ENCODE measurements at regions not wholly inside any gene's neighbourhood (a gene's known extent, or its start where the extent isn't known, plus 50 kb on each side); places are given as distances from the start of the nearest gene placed in this dataset.

DNA sequence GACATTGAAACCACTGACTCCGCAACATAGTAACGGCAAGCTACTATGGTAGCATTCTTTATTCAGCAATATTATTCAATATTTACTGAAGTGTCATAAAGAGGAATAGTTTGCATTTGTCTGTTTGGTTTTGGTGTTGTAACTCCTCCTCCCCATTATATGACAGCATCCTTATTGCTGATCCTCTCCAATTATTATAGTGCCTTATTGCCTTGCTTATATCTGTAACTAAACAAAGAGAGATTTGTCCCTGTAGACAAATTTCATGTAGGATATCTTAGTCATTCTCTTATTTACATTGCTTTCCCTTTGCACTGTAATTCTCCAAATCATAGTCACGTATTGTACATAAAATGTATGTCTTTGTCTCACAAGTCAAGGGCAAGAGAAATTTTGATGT lies 1041.2 kb upstream of the ZEB2 start:
- ChIA-PET CTCF (no interaction called here), POLR2A (no interaction called here)
- Histone ChIP-seq H3K27ac (ENCODE audit: extremely low read depth, low read depth, low read length) (no peak overlapping the region), H3K4me3 (ENCODE audit: low read depth, low read length) (no peak overlapping the region), H3K4me1 (ENCODE audit: control insufficient read depth, insufficient read depth, low read length) (no peaks in the 10 kb centered on the region), H3K36me3 (ENCODE audit: control insufficient read depth in 2 of 2, insufficient read depth in 1 of 2, low read length in 2 of 2) (no peaks in the 10 kb centered on the region), H3K9me3 (ENCODE audit: control insufficient read depth, insufficient read depth, low read depth, low read length) (no peaks in the 10 kb centered on the region)
- TF ChIP-seq TCF7L2 (IDR thresholded peaks at IDR 0.05; ENCODE audit: borderline replicate concordance, low read depth, low read length) (no peak), ZNF707 (tag by site-specific recombination; IDR thresholded peaks at IDR 0.05) (no peak), HOXD13 (CRISPR knock-in tag; IDR thresholded peaks at IDR 0.05; ENCODE audit: borderline replicate concordance) (no peak)
- TF ChIP-seq, protein P1, sequence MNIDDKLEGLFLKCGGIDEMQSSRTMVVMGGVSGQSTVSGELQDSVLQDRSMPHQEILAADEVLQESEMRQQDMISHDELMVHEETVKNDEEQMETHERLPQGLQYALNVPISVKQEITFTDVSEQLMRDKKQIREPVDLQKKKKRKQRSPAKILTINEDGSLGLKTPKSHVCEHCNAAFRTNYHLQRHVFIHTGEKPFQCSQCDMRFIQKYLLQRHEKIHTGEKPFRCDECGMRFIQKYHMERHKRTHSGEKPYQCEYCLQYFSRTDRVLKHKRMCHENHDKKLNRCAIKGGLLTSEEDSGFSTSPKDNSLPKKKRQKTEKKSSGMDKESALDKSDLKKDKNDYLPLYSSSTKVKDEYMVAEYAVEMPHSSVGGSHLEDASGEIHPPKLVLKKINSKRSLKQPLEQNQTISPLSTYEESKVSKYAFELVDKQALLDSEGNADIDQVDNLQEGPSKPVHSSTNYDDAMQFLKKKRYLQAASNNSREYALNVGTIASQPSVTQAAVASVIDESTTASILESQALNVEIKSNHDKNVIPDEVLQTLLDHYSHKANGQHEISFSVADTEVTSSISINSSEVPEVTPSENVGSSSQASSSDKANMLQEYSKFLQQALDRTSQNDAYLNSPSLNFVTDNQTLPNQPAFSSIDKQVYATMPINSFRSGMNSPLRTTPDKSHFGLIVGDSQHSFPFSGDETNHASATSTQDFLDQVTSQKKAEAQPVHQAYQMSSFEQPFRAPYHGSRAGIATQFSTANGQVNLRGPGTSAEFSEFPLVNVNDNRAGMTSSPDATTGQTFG (tag by site-specific recombination; IDR thresholded peaks at IDR 0.05; ENCODE audit: borderline replicate concordance), result no peak

DNA sequence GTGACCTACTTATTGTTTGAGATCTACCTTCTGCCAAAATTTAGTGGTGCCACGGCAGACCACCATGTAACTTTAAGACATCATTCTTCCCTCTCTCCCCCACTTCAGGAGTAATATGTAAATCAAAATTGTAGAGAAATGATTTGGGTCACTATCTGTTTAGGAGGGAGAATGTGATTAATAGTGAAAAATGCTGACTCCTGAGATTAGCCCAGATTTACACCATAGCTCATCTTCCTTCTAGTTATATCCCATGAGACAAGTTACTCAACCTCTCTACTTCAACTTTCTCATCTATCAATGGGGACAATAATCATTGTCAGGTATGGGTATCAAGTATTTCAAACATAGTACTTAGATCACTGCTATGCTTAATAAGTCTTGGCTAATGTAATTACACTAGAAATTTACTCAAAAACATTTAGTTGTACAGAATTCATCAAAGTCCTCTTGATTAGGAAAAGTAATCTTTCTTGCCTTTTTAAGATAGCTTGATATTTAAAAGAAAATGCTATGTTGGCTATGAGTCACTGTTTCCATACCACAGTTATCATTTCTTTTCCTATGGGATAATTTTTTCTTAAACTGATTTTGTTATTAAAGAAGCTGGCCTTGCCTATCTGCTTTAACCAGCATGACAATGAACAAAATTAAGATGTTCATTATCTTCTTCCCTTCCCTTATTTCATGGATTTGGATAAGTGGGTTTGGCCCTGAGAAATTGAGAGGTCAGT lies 1038.9 kb upstream of the ZEB2 start:
- Histone ChIP-seq H3K27ac (ENCODE audit: extremely low read depth, low read depth, low read length) (no peak overlapping the region), H3K9me3 (ENCODE audit: control insufficient read depth, insufficient read depth, low read depth, low read length) (no peaks in the 10 kb centered on the region), H3K36me3 (ENCODE audit: control insufficient read depth in 2 of 2, insufficient read depth in 1 of 2, low read length in 2 of 2) (no peaks in the 10 kb centered on the region), H3K4me3 (ENCODE audit: low read depth, low read length) (no peak overlapping the region), H3K4me1 (ENCODE audit: control insufficient read depth, insufficient read depth, low read length) (no peaks in the 10 kb centered on the region)
- ChIA-PET POLR2A (no interaction called here), CTCF (no interaction called here)
- TF ChIP-seq ZNF768 (tag by site-specific recombination; IDR thresholded peaks at IDR 0.05) (no peak), ZNF274 (IDR thresholded peaks at IDR 0.05; ENCODE audit: low read length) (no peak), ZNF274 (tag by site-specific recombination; IDR thresholded peaks at IDR 0.05; ENCODE audit: borderline replicate concordance) (no peak), ZNF394 (tag by site-specific recombination; IDR thresholded peaks at IDR 0.05; ENCODE audit: borderline replicate concordance) (no peak), ZNF555 (tag by site-specific recombination; conservative IDR thresholded peaks at IDR 0.05) (no peak), ZNF366 (tag by site-specific recombination; conservative IDR thresholded peaks at IDR 0.05) (no peak), SP7 (tag by site-specific recombination; IDR thresholded peaks at IDR 0.05) (no peak), ZNF660 (tag by site-specific recombination; IDR thresholded peaks at IDR 0.05) (no peak)
- TF ChIP-seq, protein P2, sequence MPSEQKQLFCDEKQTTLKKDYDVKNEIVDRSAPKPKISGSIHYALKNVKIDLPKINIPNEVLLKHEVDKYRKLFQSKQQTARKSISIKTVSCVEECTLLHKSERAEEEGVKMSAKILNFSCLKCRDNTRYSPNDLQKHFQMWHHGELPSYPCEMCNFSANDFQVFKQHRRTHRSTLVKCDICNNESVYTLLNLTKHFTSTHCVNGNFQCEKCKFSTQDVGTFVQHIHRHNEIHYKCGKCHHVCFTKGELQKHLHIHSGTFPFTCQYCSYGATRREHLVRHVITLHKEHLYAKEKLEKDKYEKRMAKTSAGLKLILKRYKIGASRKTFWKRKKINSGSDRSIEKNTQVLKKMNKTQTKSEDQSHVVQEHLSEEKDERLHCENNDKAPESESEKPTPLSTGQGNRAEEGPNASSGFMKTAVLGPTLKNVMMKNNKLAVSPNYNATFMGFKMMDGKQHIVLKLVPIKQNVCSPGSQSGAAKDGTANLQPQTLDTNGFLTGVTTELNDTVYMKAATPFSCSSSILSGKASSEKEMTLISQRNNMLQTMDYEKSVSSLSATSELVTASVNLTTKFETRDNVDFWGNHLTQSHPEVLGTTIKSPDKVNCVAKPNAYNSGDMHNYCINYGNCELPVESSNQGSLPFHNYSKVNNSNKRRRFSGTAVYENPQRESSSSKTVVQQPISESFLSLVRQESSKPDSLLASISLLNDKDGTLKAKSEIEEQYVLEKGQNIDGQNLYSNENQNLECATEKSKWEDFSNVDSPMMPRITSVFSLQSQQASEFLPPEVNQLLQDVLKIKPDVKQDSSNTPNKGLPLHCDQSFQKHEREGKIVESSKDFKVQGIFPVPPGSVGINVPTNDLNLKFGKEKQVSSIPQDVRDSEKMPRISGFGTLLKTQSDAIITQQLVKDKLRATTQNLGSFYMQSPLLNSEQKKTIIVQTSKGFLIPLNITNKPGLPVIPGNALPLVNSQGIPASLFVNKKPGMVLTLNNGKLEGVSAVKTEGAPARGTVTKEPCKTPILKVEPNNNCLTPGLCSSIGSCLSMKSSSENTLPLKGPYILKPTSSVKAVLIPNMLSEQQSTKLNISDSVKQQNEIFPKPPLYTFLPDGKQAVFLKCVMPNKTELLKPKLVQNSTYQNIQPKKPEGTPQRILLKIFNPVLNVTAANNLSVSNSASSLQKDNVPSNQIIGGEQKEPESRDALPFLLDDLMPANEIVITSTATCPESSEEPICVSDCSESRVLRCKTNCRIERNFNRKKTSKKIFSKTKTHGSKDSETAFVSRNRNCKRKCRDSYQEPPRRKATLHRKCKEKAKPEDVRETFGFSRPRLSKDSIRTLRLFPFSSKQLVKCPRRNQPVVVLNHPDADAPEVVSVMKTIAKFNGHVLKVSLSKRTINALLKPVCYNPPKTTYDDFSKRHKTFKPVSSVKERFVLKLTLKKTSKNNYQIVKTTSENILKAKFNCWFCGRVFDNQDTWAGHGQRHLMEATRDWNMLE (tag by site-specific recombination; conservative IDR thresholded peaks at IDR 0.05; ENCODE audit: low read depth), result no peak
- TF ChIP-seq, protein P3, sequence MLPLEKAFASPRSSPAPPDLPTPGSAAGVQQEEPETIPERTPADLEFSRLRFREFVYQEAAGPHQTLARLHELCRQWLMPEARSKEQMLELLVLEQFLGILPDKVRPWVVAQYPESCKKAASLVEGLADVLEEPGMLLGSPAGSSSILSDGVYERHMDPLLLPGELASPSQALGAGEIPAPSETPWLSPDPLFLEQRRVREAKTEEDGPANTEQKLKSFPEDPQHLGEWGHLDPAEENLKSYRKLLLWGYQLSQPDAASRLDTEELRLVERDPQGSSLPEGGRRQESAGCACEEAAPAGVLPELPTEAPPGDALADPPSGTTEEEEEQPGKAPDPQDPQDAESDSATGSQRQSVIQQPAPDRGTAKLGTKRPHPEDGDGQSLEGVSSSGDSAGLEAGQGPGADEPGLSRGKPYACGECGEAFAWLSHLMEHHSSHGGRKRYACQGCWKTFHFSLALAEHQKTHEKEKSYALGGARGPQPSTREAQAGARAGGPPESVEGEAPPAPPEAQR (tag by site-specific recombination; IDR thresholded peaks at IDR 0.05), result no peak
- TF ChIP-seq, protein P4, sequence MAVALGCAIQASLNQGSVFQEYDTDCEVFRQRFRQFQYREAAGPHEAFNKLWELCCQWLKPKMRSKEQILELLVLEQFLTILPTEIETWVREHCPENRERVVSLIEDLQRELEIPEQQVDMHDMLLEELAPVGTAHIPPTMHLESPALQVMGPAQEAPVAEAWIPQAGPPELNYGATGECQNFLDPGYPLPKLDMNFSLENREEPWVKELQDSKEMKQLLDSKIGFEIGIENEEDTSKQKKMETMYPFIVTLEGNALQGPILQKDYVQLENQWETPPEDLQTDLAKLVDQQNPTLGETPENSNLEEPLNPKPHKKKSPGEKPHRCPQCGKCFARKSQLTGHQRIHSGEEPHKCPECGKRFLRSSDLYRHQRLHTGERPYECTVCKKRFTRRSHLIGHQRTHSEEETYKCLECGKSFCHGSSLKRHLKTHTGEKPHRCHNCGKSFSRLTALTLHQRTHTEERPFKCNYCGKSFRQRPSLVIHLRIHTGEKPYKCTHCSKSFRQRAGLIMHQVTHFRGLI (tag by site-specific recombination; IDR thresholded peaks at IDR 0.05), result no peak
- TF ChIP-seq, protein P5, sequence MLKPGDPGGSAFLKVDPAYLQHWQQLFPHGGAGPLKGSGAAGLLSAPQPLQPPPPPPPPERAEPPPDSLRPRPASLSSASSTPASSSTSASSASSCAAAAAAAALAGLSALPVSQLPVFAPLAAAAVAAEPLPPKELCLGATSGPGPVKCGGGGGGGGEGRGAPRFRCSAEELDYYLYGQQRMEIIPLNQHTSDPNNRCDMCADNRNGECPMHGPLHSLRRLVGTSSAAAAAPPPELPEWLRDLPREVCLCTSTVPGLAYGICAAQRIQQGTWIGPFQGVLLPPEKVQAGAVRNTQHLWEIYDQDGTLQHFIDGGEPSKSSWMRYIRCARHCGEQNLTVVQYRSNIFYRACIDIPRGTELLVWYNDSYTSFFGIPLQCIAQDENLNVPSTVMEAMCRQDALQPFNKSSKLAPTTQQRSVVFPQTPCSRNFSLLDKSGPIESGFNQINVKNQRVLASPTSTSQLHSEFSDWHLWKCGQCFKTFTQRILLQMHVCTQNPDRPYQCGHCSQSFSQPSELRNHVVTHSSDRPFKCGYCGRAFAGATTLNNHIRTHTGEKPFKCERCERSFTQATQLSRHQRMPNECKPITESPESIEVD (tag by site-specific recombination; IDR thresholded peaks at IDR 0.05), result no peak
- TF ChIP-seq, protein P6, sequence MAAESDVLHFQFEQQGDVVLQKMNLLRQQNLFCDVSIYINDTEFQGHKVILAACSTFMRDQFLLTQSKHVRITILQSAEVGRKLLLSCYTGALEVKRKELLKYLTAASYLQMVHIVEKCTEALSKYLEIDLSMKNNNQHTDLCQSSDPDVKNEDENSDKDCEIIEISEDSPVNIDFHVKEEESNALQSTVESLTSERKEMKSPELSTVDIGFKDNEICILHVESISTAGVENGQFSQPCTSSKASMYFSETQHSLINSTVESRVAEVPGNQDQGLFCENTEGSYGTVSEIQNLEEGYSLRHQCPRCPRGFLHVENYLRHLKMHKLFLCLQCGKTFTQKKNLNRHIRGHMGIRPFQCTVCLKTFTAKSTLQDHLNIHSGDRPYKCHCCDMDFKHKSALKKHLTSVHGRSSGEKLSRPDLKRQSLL (tag by site-specific recombination; IDR thresholded peaks at IDR 0.05), result no peak
- TF ChIP-seq, protein P7, sequence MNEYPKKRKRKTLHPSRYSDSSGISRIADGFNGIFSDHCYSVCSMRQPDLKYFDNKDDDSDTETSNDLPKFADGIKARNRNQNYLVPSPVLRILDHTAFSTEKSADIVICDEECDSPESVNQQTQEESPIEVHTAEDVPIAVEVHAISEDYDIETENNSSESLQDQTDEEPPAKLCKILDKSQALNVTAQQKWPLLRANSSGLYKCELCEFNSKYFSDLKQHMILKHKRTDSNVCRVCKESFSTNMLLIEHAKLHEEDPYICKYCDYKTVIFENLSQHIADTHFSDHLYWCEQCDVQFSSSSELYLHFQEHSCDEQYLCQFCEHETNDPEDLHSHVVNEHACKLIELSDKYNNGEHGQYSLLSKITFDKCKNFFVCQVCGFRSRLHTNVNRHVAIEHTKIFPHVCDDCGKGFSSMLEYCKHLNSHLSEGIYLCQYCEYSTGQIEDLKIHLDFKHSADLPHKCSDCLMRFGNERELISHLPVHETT (tag by site-specific recombination; IDR thresholded peaks at IDR 0.05), result no peak

Data from HEK293 (cell line).